Neural cell (in vitro differentiated cells): ENCODE measurements at regions not wholly inside any gene's neighbourhood (a gene's known extent, or its start where the extent isn't known, plus 50 kb on each side); places are given as distances from the start of the nearest gene placed in this dataset.
A peak's percentile ranks its signal among the peaks of the same experiment; 100 is the strongest.

Source experiments
- EP300 ChIP-seq: fragments of 450-650 bp; conservative IDR thresholded peaks from 2 replicates; pipeline ENCODE4 v1.6.1; 2014; ENCODE audit warnings: antibody characterized with exemption, mild to moderate bottlenecking, moderate library complexity; ENCODE audit not compliant: poor library complexity, severe bottlenecking
- MXI1 ChIP-seq: fragments of 450-650 bp; conservative IDR thresholded peaks from 2 replicates; pipeline ENCODE4 v1.6.1; 2014; ENCODE audit warnings: antibody characterized with exemption, mild to moderate bottlenecking; ENCODE audit not compliant: poor library complexity, severe bottlenecking
- POLR2AphosphoS5 ChIP-seq: IDR thresholded peaks from 2 replicates; pipeline ENCODE4 v1.6.1; 2012
- SMC3 ChIP-seq: fragments of 450-650 bp; conservative IDR thresholded peaks from 2 replicates; pipeline ENCODE4 v1.6.1; 2014; ENCODE audit warnings: antibody characterized with exemption, mild to moderate bottlenecking, moderate library complexity; ENCODE audit not compliant: poor library complexity

DNA sequence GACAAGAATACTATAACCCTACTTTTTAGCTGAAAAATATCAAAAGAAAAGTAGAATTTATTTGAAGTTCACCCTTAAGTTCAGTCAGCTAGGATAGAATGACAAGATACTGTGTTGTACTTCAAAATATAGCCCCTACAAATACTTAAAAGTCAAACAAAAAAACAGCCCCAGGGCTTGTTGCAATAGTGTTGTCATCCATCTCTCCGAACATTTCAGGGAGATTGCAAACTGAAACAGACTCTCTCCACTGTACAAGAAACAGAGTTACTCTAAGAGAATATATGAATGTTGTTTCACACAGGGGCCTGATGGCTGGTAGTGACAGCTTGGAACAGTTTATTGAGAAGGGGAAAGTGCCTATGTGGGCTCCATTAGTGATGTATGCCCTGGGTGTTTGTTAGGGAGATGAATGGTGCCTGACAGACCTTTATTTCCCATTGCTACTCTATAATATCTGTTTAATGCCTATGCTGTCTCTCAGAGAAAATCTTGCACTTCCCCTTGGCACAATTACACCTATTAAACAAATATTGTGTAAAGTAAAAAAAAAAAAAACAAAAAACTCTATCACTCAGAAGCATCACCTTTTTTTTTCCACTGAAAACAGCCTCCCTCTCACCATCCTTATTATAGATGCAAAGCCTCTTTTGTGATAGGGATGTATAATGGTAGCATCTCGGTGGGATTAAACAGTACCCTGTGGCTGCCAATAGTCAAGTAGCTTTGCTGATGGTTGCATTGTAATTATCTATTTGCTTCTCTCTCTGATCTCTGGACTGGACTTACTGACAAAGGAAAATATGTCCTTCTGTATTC is 506.3 kb upstream of the LUZP2 start:
- no peak for TF ChIP-seq MXI1
- TF ChIP-seq POLR2AphosphoS5, result no peak
- TF ChIP-seq EP300, result peak; percentile 43
- no peak for TF ChIP-seq SMC3
